Left renal pelvis (tissue), 4 donors: ENCODE measurements at regions not wholly inside any gene's neighbourhood (a gene's known extent, or its start where the extent isn't known, plus 50 kb on each side); places are given as distances from the start of the nearest gene placed in this dataset.
"Not testable (repeated sequence)": the region's sequence is repeated elsewhere in the genome, so short reads cannot be mapped to it uniquely, and the experiment has no call there.

ENCODE experiments used
- DNase-seq, 4 donors: peaks; one replicate each; pipeline ENCODE4 v3.0.0-alpha.2; 2013; ENCODE audit warnings: low read depth in 4 of 4, low spot score in 3 of 4

- not testable (repeated sequence) for DNase-seq
Measured at GRCh38 chr9:7626571-7627029, 173.0 kb downstream of the DMAC1 start.

- DNase-seq: no peak
Measured at GRCh38 chr9:7622481-7622880, 177.1 kb downstream of the DMAC1 start.

- DNase-seq: no peak
Measured at GRCh38 chr9:7615344-7615743, 184.2 kb downstream of the DMAC1 start.

DNA sequence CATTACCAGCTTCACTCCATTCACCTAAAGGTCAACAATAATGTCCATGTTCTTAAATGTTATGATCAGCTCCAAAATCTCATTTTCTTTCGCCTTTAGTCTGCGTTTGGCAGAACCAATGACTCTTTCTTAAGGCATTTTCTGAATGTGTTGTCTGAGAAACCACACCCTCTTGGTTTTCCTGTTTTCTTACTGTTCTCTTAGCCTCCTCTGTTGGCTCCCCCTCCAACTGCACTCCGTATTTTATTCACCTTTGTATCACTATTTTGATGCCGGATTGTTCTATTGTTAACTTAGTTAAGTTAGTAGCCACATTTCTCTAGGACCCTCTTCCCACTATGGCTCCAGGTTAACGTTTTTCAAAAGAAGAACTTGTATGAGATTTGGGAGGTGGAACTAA, 185.6 kb downstream of the DMAC1 start:
- no peak for DNase-seq

DNA sequence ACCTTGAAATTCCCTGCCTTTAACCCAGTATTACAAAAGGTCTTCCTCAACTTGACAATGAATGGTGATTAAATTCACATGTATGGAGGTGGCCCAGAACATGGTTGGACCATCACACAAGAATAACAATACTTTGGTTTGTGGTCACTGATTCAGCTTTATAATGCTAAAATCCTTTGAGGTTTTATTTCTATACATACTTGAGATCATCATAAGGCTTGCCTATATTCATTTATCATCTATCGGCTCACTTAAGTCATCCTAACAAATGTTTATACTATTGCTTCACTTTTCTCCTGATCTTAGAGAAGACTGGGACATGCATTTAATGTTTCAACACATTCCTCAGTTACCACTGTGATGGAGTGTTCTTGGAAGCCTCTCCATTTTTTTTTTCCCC, 191.3 kb downstream of the DMAC1 start:
- no peak for DNase-seq

DNA sequence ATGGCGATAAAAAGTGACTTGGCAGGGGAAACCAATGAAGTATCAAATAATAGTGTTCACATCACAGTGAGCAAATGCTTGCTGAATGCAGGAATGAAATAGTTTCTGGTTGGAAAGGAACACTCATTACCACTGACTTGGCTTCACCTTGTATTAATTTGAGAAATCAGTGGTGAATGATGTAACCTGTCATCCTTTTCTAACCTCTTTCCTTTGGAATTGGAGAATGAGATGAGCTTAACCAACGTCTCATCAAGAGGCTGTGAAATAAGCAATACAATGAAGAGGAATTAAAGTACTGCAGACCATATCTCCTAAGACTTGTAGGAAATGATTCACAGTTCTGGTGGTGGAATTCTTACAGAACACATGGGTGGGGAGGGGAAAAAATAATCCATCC, 192.2 kb downstream of the DMAC1 start:
- DNase-seq: no peak

- no peak for DNase-seq
Measured at GRCh38 chr9:7606591-7606990, 193.0 kb downstream of the DMAC1 start.

GRCh38 chr9:7601739-7602138, 197.8 kb downstream of the DMAC1 start:
- DNase-seq: no peak

- DNase-seq: no peak
Measured at GRCh38 chr9:7597716-7598115, 201.9 kb downstream of the DMAC1 start.

DNA sequence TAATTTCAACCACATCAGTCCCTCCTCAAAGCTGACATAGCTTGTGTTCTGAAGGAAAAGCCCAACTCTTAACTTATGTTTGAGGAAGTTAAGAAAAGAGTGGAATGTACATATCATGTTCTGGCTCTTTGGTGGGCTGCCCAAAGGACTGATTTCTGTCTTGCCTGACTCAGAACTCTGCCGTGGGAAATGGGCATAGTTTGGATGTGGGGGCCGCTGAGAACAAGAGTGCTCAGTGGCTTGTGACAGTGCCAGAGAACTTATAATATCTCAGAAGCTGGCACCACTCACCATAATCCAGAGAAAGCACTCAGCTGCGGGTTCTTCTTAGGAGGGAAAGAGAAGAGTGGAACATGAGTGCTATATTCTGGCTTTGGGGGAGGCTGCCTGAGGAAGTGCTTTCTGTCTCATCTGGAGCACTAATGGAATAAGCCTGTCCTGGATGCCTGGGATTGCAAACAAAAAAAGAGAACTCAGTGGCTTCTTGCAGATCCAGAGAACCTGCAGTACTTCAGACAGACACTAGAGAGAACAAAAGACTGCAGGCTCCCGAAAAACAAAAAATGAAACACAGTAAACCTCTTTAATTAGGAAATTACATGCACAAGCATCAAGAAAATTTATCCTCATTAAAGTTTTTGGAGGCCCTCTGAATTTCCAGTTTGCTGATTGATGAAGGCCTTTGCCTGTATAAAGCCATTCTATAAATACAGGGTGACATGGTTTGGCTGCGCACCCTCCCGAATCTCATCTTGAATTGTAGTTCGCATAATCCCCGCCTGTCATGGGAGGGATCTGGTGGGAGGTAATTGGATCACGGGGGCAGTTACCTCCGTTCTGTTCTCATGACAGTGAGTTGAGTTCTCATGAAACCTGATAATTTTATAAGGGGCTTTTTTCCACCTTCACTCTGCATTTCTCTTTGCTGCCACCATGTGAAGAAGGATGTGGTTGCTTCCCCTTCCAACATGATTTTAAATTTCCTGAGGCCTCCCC, 207.0 kb downstream of the DMAC1 start:
- DNase-seq: no peak

DNA sequence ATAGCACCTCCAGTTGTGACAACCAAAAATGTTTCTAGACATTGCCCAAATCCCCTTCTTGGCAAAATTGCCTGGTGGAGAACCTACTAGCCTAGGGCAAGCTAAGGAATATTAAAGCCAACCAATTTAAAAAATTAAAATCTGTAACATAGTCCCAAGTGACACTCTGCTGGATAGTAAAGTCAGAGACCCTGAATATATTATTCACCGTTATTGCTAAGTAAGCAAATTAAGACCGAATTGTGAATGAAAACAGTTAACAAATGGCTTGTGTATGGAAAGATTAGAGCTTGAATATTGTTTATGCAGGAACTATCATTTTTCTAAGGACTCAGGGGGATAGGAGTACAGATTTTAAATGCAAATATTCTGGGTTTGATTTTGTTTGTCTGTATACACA, 208.1 kb downstream of the DMAC1 start:
- DNase-seq: no peak

DNA sequence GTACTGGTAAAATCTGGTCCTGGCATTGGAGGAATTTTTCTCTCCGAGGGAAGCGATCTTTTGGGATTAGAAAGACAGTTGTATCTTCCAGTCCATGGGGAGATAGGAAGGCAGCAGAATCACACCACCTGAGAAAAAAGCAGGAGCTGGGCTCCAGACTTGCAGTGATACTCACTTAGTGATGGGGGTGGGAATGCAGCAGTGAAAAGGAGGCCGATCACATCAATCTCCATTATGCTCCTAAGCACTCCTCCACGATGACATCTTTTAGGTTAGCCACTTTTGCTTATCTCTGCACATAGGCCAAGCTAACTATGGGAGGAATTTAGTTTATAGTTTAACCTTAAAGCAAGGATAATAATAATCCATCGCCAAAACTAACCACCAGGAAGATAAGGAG, 219.0 kb downstream of the DMAC1 start:
- no peak for DNase-seq

DNA sequence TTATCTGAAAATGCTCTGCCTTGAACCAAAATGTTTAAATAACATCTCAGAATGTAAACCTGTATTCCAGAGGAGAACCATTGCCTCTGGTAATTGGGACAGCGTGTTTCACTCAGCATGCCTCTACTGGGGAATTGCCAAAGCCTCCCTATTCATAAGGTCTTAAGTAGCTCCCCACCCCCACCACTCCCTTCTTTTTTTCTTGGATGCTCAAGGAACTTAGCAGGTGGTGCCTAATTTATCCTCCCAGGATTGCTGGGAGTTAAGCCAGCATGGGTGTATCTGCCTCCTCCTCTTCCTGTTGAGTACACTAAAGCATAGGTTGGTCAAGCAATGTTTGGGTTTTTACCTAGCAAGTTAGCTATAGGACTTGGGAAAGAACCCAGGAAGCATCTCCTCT, 220.2 kb downstream of the DMAC1 start:
- DNase-seq: no peak

DNA sequence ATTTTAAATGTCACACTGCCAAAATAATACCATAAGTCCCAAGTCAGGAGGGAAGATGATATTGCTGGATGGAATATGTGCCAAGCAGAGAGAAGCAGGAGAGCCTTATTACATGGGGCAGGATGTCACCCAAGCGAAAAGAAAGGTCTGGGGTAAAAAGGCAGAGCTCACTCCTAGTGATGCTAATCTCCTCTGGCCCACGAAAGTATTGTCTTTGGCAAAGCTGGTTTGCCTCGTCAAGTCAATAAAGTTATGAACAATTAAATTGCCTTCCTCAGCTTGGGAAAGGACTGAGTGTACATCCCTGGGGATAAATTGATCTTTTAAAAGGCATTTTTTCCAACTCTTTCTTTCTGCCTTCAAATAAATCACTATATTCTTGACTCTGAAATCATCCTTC, 220.6 kb downstream of the DMAC1 start:
- DNase-seq: no peak

DNA sequence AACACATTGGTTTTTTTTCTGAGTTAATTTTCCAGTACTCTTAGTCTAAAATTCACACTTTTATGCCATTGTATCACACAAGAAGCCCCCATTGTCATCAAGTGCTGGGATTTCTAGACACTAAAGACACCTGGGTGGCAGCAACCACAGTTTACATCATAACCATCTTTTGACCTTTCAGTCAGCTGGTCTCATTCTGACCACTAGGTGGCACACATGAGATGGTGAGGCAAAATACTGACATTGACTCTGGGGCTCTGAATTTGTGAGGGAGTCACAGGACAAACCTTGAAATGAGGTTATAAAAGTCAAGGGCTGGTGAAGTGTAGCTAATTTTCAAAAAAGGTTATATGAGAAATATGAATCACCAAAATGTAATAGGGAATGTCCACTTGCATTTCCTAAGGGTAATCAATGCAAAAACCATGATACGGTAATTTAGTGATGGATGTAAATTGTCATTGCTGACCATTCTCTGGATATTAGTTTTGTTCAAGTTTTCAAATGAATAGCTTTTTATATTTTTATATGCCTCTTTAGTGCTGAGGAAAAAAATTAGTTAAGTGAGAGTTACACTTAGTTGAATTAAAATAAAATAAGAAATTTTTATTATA, 229.4 kb downstream of the DMAC1 start:
- DNase-seq: no peak

DNA sequence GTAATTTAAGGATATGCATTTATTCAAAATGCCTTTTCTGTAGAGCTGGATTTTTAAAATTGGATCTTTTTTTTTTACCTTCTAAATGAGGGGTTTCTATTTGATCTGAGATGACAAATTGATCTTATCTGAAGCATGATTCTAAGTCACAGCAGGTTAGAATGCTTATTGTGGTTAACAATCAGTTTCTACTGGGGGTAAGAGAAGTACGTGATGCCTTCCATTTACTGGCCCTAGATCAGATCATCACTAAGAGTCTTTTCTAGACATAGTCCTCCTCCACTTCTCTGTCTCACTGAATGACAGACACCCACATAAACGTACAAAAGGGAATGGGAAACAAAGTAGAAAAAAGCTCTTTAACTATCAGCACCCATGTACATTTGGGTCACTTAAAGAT, 231.9 kb downstream of the DMAC1 start:
- no peak for DNase-seq

- no peak for DNase-seq
Measured at GRCh38 chr9:7561527-7562080, 238.0 kb downstream of the DMAC1 start.

DNA sequence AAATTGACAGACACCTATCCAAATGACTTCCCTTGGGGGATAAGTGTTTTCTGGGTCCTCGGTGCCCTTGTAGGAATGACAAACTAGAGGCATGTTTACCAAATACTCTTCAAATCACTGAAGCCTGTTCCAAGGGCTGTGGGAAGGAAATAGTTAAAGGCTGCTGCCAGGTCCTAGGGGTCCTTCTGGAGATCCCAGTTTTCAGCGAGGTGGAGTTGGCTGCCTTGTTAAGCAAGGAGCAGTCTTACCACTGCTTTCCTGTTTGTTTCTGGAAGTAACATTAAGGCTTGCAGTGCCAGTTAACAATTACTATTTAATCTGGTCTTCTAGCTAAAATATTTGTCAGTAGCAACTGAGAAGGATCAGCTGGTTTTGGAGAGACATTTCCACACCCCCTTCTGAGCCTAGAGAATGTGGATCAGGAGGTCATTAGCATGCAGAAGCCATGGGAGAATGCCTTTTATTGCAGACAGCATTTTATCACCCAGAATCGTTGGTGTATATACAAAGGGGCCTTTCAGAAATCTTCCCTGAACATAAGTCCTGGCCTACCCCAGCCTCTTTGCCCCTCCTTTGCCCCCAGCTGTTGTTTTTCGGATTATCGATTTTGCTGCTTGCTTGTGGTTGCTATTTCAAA, 238.8 kb downstream of the DMAC1 start:
- no peak for DNase-seq

DNA sequence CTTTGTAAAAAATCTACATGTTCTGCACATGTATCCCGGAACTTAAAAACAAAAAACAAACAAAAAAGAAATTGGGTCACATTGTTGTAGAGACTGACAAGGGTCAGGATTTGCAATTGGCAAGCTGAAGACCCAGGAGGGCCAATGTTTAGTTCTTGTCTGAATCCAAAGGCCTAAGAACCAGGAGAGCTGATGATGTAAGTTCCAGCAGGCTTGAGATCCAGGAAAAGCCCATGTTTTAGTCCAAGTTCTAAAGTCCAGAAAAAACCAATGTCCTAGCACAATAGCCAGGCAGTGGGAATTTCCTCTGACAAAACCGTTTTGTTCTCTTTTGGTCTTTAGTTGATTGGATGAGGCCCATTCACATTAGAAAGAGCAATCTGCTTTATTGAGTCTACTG, 244.9 kb downstream of the DMAC1 start:
- DNase-seq: no peak

- not testable (repeated sequence) for DNase-seq
Measured at GRCh38 chr9:7552706-7553105, 246.9 kb downstream of the DMAC1 start.

- no peak for DNase-seq
Measured at GRCh38 chr9:7549249-7549648, 250.3 kb downstream of the DMAC1 start.
